ENCODE measurements at regions not wholly inside any gene's neighbourhood (a gene's known extent, or its start where the extent isn't known, plus 50 kb on each side); places are given as distances from the start of the nearest gene placed in this dataset.
"Not testable (repeated sequence)": the region's sequence is repeated elsewhere in the genome, so short reads cannot be mapped to it uniquely, and the experiment has no call there.

- DNase-seq, result no peak
These were observed 150.4 kb upstream of the FAR2 start for GRCh38 chr12:28998662-28999120.

- DNase-seq, result no peak
These were observed 144.8 kb upstream of the FAR2 start for GRCh38 chr12:29004066-29004935.

- DNase-seq, result no peak
These were observed 144.2 kb upstream of the FAR2 start for GRCh38 chr12:29004936-29005304.

- no peak for DNase-seq
These were observed 140.3 kb upstream of the FAR2 start for GRCh38 chr12:29008786-29009185.

DNA sequence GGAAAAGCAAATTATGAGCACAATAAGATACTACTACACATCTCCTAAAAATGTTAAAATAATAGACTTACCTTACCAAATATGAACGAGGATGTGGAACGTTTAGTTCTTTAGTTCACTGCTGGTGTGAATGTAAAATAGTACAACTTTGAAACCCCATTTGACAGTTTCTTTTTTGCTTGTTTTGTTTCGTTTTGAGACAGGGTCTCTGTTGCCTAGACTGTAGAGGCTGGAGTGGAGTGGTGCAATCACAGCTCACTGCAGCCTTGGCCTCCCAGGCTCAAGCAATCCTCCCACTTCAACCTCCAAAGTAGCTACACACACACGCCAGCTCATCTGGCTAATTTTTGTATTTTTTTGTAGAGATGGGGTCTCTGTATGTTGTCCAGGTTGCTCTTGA lies 136.4 kb upstream of the FAR2 start:
- DNase-seq, result no peak

- DNase-seq, result not testable (repeated sequence)
These were observed 131.5 kb upstream of the FAR2 start for GRCh38 chr12:29017532-29017931.

DNA sequence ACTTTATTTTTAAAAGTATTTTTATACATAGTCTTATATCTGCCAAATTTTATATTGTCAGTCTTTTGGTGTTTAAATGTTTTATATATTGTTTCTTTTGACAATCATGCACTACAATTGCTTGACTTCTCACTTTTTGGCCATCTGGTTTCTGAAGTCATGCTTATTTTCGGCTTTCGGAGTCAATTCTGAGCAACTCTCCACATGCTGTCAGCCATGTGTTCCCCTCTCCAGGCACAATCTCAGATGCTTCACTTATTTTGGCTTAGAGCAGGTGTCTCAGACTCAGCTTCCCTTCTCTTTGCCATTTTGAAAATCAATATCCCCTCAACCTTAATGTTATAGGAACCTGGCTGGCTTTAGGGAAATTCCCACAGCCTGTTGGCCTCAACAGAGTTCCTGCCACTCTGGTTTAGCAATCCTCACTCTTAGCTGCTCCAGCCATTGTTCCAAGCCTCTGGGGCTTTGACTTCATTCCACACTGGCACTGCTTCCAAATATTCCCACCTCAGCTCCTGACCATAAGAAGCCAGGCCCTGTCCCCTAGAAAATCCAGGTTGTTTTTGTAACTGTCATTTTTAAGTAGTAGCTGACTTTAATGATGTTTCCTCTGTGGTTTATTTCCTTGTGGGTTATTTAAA lies 125.5 kb upstream of the FAR2 start:
- DNase-seq, result no peak

- DNase-seq, result no peak
These were observed 125.0 kb upstream of the FAR2 start for GRCh38 chr12:29024117-29024516.

GRCh38 chr12:29025937-29026336 lies 123.1 kb upstream of the FAR2 start:
- peak in 2 of 6 experiments; percentile 10 to 31 for DNase-seq

- peak in 1 of 6 experiments; percentile 4 for DNase-seq
These were observed 122.7 kb upstream of the FAR2 start for GRCh38 chr12:29026419-29026818.

DNA sequence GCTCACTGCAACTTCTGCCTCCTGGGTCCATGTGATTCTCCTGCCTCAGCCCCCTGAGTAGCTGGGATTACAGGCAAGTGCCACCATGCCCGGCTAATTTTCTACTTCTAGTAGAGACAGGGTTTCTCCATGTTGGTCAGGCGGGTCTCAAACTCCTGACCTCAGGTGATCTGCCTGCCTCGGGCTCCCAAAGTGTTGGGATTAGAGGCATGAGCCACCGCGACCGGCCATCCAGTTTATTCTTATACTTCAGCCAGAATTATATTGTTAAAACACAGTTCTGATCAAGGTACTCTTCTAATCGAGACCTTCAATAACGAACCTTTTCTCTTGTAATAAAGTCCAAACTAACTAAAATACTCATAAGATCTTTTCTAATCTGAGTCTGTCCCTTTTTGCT lies 119.6 kb upstream of the FAR2 start:
- DNase-seq, result not testable (repeated sequence)

GRCh38 chr12:29030006-29030405 lies 119.1 kb upstream of the FAR2 start:
- DNase-seq, result no peak

GRCh38 chr12:29032446-29032845 lies 116.6 kb upstream of the FAR2 start:
- no peak for DNase-seq

DNA sequence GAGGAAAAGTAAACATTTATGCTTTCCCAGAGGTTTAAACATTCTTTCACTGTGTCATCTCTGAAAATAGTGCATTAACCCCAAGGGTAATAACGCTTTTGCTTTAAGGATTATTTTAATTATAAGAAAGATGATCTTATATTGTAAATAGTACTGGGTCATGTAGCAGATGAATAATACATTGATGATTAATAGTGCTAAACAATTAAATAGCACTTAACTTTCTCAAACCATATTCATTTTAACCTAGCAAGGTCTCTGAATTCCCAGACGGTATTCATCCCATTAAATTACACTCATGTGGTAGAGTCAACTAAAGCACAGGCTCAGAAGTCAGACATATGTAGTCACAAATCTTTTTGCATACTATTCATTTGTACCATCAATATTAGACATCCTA lies 115.6 kb upstream of the FAR2 start:
- no peak for DNase-seq

DNA sequence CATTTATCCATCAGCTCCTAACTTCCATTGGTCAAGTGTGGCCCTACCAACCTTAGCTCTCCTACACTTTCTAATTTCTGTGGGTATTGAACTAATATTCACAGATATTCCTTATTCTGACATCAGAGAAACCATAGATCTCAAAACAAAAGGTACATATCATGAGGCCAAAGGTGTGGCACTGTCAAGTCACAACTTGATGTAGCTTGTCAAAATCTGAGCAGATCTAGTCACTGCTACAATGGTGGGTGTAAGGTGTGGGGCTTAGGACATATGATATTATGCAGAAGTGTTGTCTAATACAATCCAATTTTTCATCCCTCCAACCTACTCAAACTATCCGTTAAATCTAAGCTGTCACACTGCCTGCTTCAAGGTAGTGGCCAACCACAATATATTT lies 114.0 kb upstream of the FAR2 start:
- no peak for DNase-seq

DNA sequence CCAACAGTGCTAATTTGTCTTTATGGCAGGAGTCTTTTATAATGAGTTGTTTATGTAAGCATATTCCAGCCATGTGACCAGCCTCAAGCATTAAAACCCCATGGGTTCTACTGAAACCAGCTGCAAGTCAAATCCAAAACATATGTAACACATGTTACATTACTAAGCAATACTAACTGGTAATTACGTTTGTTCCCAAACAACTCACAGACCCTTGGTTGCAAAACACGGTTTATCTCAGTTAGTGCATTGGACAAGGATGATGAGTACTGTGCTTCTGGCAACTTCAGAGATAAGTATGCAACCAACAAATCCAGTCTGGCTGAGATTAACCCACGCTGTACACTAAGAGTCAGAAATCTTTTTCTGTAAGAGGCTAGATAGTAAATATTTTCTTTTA lies 110.1 kb upstream of the FAR2 start:
- DNase-seq, result no peak

DNA sequence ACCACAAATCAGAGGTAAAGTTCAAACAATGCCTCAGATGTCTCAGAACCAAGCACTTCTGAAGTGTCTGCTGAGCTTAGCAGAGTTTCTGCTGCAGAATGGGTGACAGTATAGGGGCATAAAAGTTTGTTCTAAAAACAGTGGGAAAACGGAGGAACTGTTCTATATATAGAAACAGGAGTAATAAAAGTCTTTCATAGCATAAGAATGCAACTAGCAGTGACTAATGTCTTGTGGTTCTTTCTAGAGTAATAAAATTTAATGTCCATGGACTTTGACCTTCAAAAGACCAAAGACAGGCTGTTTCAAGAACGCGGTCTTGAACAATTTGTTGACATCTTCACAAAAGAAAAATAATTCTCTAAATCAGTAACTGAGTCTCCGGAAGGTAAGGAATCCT lies 107.5 kb upstream of the FAR2 start:
- DNase-seq, result no peak

GRCh38 chr12:29043069-29043468 lies 106.0 kb upstream of the FAR2 start:
- DNase-seq, result no peak

DNA sequence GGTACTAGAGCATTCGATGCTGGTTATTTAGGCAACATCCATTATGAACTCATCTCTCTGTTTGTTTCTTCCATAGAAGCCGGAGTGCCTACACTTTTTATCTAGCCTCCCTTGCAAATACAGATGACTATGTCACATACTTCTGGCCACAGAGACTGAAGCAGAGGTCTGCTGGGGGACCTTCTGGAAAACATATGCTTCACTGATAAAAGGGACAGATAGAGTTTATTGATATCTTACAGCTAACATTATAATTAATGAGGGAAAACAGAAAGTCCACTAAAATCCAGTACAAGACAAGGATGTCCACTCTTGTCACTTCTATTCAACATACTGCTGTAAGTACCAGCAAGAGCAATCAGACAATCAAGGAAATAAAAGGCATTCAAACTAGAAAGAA lies 104.3 kb upstream of the FAR2 start:
- DNase-seq, result no peak

DNA sequence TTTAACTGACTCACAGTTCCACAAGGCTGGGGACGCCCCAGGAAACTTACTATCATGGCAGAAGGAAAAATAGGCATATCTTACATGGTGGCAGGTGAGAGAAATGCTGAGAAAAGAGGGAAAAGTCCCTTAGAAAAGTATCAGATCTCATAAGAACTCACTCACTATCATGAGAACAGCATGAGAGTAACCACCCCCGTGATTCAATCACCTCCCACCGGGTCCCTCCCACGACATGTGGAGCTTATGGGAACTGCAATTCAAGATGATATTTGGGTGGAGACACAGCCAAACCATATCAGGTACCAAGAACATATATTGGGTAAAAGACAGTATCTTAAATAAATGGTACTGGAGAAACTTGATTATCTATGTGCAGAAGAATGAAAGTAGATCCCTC lies 100.3 kb upstream of the FAR2 start:
- DNase-seq, result no peak

DNA sequence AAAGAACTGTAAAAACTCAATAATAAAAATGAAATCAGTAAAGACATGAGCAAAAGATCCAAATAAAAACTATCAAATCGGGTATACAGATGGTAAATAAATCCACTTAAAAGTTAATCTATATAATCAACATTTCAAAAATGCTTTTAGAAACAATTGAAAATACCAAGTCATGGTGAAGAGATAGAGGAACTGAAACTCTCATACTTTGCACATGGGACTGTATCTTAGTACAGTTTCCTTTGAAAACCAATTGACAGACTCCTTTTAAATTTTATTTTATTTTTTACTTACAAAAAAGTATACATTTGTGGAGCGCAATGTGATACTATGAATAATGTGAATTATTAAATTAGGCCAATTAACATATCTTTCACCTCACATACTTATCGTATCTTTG lies 98.6 kb upstream of the FAR2 start:
- DNase-seq, result no peak

DNA sequence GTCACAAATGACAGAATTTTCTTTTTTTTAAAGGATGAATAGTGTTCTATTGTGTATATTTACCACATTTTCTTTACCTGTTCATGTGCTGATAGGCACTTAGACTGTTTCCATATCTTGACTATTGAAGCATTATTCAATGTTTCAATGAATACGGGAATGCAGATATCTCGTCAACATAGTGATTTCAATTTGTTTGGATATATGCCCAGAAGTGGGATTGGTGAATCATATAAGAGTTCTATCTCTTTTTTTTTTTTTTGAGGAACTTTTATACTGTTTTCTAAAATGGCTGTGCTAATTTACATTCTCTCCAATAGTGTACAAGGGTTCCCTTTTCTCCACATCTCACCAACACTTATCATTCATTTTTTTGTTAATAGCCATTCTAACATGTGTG lies 97.9 kb upstream of the FAR2 start:
- DNase-seq, result no peak

DNA sequence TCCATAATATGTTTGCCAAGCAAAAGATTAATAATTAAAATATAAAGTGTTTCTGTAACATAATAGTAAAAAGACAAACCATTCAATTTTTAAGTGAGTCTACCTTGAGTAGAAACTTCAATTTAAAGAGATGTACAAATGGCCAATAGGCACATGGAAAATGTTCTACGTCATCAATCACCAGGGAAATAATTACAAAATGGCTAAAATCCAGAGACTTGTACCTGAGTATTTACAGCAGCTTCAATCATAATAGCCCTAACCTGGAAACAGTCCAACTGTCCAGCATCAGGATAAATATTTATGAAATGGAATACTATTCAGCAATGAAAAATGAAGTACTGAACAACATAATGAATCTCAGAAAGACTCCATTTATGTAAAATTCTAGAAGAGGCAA lies 95.5 kb upstream of the FAR2 start:
- no peak for DNase-seq

- DNase-seq, result no peak
These were observed 94.0 kb upstream of the FAR2 start for GRCh38 chr12:29054858-29055663.

All from stimulated activated naive CD4-positive, alpha-beta T cell (primary cell).